ENCODE measurements at regions not wholly inside any gene's neighbourhood (a gene's known extent, or its start where the extent isn't known, plus 50 kb on each side); places are given as distances from the start of the nearest gene placed in this dataset.
A peak's percentile ranks its signal among the peaks of the same experiment; 100 is the strongest.

GRCh38 chr3:160161921-160162320 is 63.3 kb upstream of the C3orf80 start (continued):
- no peak for TF ChIP-seq REST (IDR thresholded peaks at IDR 0.05)
- TF ChIP-seq HMGXB4 (CRISPR knock-in tag; IDR thresholded peaks at IDR 0.05; ENCODE audit: borderline replicate concordance) = no peak
- no peak for TF ChIP-seq ZSCAN20 (CRISPR knock-in tag; IDR thresholded peaks at IDR 0.05)
- no peak for TF ChIP-seq CHD4 (IDR thresholded peaks at IDR 0.05; ENCODE audit: borderline replicate concordance)
- no peak for TF ChIP-seq JUNB (IDR thresholded peaks at IDR 0.05)

GRCh38 chr3:160162440-160162839 is 62.8 kb upstream of the C3orf80 start:
- CTCF ChIA-PET = interaction anchor here (0.9 to 3.9 kb wide), 29 partner anchors 8 to 277 kb away, joined by 3 to 26 read pairs (median 6); partner anchors contain the start of gene C3orf80
- TF ChIP-seq ELK1 (IDR thresholded peaks at IDR 0.05; ENCODE audit: low read depth, low read length) = no peak
- TF ChIP-seq CBX2 (IDR thresholded peaks at IDR 0.05; ENCODE audit: borderline replicate concordance, low read depth) = no peak
- no peak for TF ChIP-seq CHD2 (IDR thresholded peaks at IDR 0.05; ENCODE audit: low read length, partially characterized antibody)
- no peak for TF ChIP-seq CTCF (IDR thresholded peaks at IDR 0.05)
- no peak for TF ChIP-seq SMC3 (IDR thresholded peaks at IDR 0.05)
- TF ChIP-seq FOXS1 (CRISPR knock-in tag; IDR thresholded peaks at IDR 0.05) = no peak
- no peak for TF ChIP-seq POLR2AphosphoS2 (conservative IDR thresholded peaks at IDR 0.05; ENCODE audit: low read length)
- no peak for TF ChIP-seq KDM1A (IDR thresholded peaks at IDR 0.05; ENCODE audit: low read depth)
- TF ChIP-seq MAFK (IDR thresholded peaks at IDR 0.05; ENCODE audit: partially characterized antibody) = no peak
- no peak for TF ChIP-seq MYC (IDR thresholded peaks at IDR 0.05; ENCODE audit: borderline replicate concordance, low read length)
- TF ChIP-seq HOXB13 (CRISPR knock-in tag; IDR thresholded peaks at IDR 0.05; ENCODE audit: low read depth) = no peak
- Histone ChIP-seq H3K4me2 (no peak overlapping the region), H3K27ac (peak overlapping the region; percentile 16 to 53; a peak in 3 of 6 replicates), H3K4me3 (no peak overlapping the region), H3K4me1 (peaks cover 2% of the 10 kb centered on the region; the same call in 1 of the 3 replicates), H3K9me3 (no peaks in the 10 kb centered on the region)
- FAIRE-seq = no peak
- no peak for DNase-seq (ENCODE audit: low read depth in 1 of 2, low spot score in 1 of 2)
- 67% methylated on average over 5 of the region's 5 CpGs for WGBS (ENCODE audit: missing lambda C conversion rate)
- POLR2A ChIA-PET = no interaction called here
- ATAC-seq = peak; percentile 37 to 46; a peak in 3 of 6 replicates
